IPS DF 19.7 (cell line): ENCODE measurements at regions not wholly inside any gene's neighbourhood (a gene's known extent, or its start where the extent isn't known, plus 50 kb on each side); places are given as distances from the start of the nearest gene placed in this dataset.
"Not testable (repeated sequence)": the region's sequence is repeated elsewhere in the genome, so short reads cannot be mapped to it uniquely, and the experiment has no call there.

Source experiments
- DNase-seq: peaks from one replicate; pipeline ENCODE4 v3.0.0-alpha.2; 2013; ENCODE audit warnings: low read depth, low spot score

- DNase-seq: no peak
Observed at GRCh38 chr5:92330365-92330764, 947.2 kb upstream of the ARRDC3 start.

DNA sequence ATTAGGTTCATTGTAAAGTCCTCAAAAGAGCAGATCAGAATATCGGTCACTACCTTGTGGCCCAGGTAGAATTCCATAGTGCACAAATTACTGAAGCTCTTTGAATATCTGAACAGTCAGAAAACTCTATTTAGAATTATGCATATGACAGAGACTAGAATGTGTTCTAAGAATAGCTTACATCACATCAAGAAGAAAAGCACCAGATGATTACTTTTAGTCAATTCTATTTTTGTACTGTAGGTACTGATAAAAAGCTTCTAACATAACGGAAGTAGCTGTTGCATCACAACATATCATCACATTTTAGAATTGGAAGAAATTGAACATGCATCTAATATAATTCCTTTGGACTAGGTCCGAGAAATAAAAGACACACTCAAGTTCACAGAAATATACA lies 946.6 kb upstream of the ARRDC3 start:
- no peak for DNase-seq

DNA sequence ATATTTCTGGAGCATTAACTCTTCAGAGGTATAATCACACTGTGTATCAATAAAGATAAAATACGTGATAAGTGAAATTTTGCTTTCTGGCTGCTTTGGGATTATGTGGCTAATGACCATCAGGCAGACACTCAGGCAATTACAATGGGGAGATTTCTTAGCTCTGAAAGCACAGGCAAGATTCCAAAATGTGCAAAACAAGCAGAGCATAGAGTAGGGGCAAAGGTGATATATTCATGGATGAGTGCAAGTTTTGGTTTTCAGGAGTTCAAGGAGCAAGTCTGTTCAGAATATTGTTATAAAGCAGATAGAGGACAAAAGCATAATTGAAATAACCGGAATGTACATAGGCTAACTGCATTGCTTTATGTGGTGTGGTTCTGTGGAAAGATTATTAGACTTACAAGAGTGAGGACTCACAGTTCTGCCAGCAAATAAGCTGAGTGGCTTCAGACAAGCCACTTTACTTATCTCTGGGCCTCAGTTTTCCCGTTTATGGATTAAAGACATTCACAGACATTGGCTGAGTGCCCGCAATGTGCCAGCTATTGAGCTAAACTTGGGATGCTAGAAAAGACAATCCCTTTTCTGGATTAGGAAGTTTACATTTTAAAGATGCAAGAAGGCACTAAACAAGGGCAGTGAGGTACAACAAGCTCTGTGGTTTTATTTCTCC lies 945.6 kb upstream of the ARRDC3 start:
- DNase-seq: no peak

- DNase-seq: no peak
Observed at GRCh38 chr5:92320446-92320845, 937.3 kb upstream of the ARRDC3 start.

- no peak for DNase-seq
Observed at GRCh38 chr5:92313385-92313784, 930.3 kb upstream of the ARRDC3 start.

- DNase-seq: no peak
Observed at GRCh38 chr5:92309336-92309991, 926.3 kb upstream of the ARRDC3 start.

GRCh38 chr5:92308679-92309078 lies 925.6 kb upstream of the ARRDC3 start:
- DNase-seq: no peak

GRCh38 chr5:92302356-92302755 lies 919.2 kb upstream of the ARRDC3 start:
- not testable (repeated sequence) for DNase-seq

GRCh38 chr5:92283521-92283920 lies 900.4 kb upstream of the ARRDC3 start:
- no peak for DNase-seq

GRCh38 chr5:92271750-92272149 lies 888.6 kb upstream of the ARRDC3 start:
- not testable (repeated sequence) for DNase-seq

- no peak for DNase-seq
Observed at GRCh38 chr5:92268343-92268742, 885.2 kb upstream of the ARRDC3 start.

DNA sequence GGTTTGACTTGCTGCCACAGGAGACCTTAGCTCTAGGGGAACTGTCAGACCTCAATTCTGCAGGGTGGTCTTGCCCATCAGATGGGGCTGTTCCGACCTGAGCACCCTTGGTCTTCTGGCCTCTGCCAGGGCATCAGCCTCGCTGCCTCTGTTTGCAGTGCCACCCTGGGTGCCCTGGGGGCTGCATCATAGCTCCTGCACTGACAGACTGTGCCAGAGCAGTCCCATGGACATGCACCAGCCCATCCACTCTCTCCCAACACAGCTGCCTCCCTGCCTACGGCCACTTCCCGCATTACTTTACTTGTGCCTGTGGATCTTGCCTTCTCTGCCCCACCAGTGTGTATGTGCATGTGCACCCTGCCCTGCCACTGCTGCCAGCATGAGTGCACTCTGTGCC lies 884.7 kb upstream of the ARRDC3 start:
- no peak for DNase-seq

GRCh38 chr5:92265804-92266203 lies 882.7 kb upstream of the ARRDC3 start:
- no peak for DNase-seq

- not testable (repeated sequence) for DNase-seq
Observed at GRCh38 chr5:92255605-92256004, 872.5 kb upstream of the ARRDC3 start.

GRCh38 chr5:92248518-92248917 lies 865.4 kb upstream of the ARRDC3 start:
- no peak for DNase-seq

GRCh38 chr5:92242170-92242569 lies 859.1 kb upstream of the ARRDC3 start:
- DNase-seq: no peak

DNA sequence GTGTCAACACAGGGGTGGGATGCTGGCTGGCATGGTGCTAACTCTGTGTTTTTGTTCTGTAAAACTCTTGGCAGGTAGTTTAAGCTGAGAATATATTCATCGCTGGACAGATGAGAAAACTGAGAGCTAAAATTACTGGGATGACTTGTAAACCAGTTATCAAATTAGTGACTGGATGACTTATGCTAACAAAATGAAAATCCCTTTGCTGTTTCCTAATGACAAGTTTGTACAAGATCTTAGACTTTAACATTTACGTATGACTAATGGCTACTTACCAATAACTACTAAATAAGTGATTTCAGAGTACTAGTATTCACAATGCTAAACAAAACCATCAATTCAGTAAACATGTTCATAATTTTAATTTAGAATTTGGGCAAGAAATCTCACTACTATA lies 854.8 kb upstream of the ARRDC3 start:
- no peak for DNase-seq

GRCh38 chr5:92222449-92222848 lies 839.3 kb upstream of the ARRDC3 start:
- peak; percentile 3 for DNase-seq

DNA sequence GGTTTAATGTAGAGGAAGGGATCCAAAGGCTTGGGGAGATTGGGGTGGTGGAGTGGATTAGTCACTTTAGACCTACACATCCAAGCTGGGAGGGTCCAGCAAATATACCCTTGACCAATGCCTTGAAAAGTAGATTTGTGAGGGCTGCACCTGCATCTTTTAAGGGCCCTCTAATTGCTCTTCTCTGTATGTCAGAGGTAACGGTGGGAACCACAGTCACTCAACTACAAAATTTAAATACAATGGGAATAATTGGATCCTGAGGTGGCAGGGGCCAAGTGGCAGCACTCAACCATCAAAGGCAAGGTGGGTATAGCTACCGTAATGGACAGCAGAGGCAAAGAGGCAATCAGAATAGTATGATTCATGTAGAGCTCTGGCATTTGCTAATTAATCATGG lies 833.7 kb upstream of the ARRDC3 start:
- DNase-seq: not testable (repeated sequence)

GRCh38 chr5:92215116-92215515 lies 832.0 kb upstream of the ARRDC3 start:
- DNase-seq: no peak

- no peak for DNase-seq
Observed at GRCh38 chr5:92208265-92208664, 825.1 kb upstream of the ARRDC3 start.

DNA sequence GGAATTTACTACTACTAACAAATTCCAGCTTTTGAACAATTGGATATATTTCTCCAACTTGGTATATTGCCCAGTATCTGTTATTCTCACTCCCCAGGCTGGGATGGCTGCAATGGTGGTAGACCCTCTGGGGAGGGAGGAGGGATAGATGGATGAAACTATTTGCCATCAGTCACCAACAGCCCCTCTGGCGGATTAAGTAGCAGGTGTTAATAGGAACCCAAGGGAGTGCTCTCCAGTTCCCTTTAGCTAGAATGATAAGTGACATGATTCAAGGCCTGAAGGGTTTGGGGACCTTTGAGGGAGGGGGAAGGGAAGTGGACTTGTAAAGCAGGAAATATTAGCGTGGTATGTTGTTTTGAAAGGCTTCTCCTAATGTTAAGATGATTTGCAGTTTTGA lies 824.0 kb upstream of the ARRDC3 start:
- no peak for DNase-seq

DNA sequence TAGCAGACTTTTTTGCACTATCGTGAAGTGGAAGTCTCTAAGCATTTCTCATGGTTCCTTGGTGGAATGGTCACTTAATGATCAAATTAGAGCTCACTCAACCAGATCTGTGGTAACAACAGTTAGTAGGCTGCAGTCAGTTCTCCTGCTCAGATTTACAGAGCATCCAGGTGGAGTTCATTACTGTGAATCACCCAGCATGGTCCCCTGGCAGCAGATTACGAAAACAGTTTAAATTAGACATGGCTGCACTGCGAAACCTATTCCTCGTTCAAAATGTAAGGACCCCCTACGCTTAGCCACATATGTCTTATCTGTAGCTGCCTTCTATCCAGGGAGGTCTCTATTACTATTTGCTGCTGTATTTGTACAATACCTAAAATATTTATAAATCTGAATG lies 823.6 kb upstream of the ARRDC3 start:
- DNase-seq: no peak

DNA sequence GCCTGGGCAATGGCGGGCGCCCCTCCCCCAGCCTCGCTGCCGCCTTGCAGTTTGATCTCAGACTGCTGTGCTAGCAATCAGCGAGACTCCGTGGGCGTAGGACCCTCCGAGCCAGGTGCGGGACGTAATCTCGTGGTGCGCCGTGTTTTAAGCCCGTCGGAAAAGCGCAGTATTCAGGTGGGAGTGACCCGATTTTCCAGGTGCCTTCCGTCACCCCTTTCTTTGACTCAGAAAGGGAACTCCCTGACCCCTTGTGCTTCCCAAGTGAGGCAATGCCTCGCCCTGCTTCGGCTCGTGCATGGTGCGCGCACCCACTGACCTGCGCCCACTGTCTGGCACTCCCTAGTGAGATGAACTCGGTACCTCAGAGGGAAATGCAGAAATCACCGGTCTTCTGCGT lies 815.9 kb upstream of the ARRDC3 start:
- DNase-seq: not testable (repeated sequence)
